T-helper 2 cell treated with Interferon-gamma antibody and Interleukin-4, amounts not matched to agents 100 ng/mL and 5 ng/mL, for 36 hours (primary cell): ENCODE measurements at regions not wholly inside any gene's neighbourhood (a gene's known extent, or its start where the extent isn't known, plus 50 kb on each side); places are given as distances from the start of the nearest gene placed in this dataset.

Source experiments
- intact Hi-C: fragments of 100-400 bp; cut with micrococcal nuclease; formaldehyde crosslinking; loops from one replicate; pipeline ENCODE4 v1.15.1; 2023

DNA sequence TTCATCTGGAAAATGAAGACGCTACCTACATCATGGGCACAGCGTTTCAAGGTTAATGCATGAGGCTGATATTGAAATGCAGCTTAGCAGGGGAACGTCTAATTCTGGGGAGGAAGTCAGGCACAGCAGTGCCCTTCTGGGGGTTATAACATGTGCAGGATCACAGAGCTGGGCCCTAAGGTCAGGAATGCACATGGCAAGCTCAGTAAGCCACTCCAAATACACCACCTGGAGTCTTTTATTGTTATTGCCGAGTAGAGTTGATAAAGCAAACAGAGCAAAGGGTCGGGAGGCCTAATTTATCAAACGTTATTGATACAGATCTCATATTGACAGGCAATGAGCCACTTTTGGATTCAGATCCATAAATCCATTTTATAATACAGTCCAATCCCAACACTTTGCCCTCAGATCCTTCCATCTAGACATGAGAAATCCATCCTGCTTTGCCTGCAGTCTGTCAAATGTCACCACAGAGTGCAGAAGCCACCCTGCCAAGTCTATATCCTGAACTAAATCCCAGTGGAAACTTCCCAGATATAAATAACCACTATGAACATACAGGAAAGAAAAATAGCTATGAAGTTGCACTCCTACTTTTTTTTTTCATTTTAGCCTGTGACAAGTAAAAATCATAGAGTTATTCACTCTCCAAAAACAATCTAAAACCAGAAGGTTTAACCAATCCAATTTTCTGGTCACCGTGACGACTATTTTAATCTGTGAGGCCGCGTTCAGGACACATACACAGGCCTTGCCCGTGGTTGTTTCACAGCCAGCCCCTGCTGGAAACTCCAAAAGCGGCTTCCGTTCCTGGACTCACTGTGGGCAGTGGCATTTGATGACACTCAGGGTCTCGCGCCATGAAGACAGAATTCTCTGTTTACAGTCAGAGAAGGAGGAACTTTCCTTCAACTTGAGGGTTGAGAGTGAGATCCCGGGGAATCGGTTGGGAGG, 335.4 kb downstream of the DHX15 start:
- intact Hi-C loops, result no loop called here

DNA sequence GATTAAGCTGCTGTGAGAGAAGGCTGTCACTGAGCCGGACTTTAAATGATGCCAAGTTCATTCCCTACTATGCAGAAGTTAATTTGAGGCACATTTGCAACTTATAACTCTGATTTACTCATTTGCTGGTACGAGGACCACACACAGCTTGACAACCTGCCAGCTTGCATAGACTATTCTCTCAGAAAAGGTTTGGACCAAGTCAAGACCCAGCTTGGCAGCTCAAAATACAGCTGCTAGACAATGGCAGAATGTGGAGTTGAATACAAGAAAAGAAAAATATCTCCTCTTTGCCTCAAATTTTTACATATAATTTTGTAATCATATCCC, 338.9 kb downstream of the DHX15 start:
- intact Hi-C loops, result no loop called here

DNA sequence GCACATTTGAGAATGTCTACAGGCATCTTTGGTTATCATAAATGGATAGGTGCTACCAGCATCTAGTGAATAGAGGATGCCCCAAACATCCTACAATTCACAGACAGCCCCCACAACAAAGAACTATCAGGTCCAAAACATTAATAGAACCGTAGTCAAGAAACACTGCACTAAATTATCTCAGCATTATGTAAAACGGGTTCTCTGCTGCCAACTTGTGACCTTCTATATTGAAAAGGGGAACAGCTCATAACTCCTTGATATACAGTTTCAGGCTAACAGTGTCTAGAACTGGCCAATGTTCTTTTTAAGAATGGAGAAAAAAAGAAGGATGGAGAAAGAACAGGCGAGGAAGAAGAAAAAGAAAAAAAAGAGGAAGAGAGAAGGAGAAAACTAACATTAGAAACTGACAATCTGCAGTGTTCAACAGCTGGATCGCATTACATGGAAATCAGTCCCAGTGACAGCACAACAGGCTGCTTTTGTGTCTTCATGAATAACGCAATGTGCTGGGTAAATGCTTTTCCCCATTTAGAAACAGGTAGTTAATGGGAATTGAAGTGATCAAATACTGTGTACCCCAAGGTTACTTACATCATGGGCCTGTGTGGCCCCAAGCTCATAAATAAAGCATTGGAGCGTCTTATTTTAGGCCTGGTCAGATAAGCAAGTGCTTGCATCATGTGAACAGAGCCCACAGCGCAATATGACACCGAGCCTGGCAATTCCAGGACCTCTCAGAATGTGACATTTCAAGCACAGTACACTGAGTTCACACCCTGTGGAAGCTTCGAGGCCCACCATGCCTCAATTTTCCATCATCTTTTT, 339.5 kb downstream of the DHX15 start:
- intact Hi-C loops, result no loop called here

DNA sequence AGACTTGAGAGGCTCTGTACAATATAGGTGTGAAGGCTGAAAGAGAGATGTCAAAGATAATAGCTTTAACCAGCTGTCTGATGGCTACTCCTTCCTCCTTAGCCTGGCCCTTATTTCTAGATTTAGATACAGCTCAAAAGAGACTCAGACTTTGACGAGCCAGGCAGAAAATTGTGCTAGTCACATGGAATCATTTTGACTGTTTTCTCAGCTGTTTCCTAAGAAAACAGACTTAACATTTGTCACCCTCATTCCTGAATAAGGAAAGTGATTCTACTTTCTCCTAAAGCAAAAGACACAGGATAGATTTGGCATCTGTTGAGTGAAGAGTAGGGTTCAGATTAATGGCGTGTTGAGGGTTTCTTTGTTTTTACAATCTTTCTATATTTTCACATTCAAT, 340.7 kb downstream of the DHX15 start:
- intact Hi-C loops, result no loop called here

DNA sequence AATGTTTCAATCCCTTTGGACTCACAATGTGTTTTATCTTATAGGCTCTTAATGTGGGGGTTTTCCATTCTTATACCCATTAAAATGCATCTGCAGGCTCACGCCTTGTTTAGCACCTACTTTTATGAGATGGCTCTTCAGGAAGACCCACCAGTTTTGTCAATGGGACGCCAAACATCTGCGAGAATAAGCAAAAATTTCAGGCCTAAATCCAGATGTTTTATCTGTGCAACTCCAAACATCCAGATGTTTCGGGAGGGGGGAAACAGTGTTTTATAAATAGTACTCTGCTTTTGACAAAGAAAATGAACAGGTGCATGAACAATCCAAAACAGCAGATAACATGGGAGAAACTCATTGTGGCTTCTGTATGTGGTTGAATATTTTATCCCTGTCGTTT, 342.8 kb downstream of the DHX15 start:
- intact Hi-C loops, result no loop called here

DNA sequence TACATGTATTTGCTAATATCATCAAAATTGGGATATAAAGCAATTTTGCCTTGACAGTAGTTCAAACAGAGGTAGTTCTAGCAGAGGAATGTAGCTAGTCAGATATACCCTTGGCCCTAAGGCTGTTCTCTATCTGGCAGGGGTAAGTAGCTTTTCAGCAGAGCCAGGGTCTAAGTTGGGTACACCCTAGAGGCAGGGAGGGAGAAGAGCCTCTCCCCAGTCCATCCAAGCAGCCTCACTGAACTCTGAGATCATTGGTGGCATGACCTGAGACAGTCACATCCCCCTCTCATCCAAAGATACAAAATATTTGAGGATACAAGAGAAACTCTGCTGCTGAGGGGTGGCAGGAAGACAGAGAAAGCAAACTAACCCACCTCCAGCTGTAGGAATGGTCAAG, 343.7 kb downstream of the DHX15 start:
- intact Hi-C loops, result no loop called here

DNA sequence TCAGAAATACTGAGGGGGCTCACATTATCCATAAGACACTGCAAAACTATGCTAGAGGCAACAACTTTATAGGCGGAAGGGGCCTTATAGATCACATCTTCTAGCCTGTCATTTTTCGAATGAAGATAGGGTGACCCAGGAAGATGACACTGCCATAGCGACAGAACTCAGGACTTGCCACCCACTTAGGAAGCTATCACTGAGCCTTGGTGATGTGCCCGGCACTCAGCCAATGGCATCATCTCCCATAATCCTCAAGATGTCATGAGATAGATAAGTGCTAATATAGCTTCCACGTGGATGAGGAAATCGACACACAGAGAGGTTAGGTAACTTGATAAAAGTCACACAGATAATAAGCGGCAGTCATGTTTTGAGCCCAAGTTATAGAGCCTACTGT, 346.6 kb downstream of the DHX15 start:
- intact Hi-C loops, result no loop called here

DNA sequence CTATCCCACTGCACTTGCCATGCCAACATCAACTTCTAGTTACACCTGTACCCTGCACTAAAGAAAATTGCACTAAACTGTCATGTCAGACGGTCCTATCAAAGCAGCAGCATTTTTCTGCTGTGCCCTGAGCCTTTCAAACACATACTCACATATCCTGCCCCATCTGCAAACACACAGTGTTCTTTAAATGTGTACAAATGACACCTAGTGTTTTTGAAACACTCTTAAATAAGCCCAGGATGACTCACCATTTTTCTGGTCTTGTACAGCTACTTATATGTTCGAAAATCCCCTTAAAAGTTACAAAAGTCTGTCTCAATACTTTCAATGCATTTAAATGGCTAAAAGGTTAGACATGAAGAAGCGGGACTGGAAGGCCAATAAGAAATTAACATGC, 346.7 kb upstream of the PPARGC1A start:
- intact Hi-C loops, result no loop called here

DNA sequence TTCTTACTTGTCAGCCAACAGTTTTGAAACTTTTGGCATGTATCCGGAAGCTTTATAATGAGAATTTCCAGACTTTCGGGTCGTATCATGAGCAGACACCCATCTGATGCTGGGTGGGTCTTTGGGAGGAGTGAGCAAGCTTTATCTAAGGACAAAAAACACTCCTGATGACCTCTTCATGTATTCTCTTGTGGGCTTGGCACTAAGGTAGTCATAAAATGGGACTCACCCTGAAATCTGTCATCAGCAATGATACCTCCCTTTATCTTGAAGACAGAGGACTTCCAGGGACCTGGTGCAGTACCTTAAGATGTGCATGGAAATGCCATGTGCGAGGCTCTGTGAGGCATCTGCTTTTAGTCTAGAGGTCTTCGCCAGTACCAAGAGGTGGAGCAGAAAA, 346.3 kb upstream of the PPARGC1A start:
- intact Hi-C loops, result no loop called here

DNA sequence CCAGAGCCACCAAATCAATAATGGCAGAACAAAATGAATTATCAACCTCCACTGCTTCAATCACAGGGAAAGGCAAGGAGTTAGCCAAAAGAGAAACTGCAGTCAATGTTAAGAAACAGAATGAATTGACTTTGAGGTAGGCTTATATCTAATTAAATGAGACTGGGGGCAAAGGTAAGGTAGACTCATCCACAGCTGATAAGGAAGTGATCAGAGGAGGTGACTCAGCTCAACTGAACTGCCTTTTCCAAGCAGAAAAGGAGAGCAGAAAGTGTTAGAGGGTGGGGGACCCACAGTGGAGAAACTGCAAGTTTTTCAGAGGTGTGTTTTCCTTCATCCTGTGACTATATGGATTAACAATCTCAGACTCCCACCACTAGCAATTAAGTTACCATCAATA, 345.8 kb upstream of the PPARGC1A start:
- intact Hi-C loops, result no loop called here

DNA sequence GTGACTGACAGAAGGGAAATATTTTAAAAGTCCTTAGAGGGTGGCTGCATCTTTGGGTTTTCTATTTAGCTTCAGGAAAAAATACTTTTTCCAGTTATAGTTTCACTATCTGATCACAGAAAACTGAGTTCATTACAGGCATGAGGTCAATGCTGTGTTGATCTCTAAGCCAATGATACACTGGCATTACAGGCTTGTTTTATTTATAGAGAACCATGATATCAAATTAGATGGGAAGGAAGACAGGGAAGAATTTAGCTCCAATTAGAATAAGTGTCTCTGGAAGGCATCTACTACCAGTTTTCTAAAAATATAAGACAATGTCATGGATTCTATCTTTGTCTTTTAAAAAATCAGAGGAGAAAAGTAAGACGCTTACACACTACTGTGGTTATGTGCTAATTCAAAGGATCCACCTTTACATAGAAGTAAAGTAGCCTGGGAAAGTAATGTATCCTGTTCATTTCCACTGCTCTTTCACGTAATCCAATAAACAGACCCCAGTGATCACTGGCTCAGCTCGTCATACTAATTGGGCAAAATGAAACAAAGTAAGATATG, 344.5 kb upstream of the PPARGC1A start:
- intact Hi-C loops, result no loop called here

DNA sequence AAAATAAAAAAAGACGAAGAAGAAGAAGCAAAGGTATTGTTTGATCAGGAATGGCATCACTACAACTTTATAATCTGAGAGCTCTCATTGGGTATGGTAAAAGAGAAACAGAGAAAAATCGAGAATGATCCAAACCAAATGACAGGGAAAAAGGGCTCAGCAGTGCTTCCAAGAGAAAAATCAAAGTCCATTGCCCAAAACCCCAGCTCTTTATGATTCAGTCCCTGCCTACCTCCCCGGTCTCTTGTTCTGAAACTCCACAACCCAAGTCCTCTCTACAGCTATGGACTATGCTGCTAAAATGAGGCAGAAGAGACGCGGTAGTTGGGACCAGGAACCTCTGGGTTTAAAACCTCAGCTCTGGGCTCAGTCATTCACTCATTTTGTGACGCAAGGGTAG, 341.1 kb upstream of the PPARGC1A start:
- intact Hi-C loops, result no loop called here

DNA sequence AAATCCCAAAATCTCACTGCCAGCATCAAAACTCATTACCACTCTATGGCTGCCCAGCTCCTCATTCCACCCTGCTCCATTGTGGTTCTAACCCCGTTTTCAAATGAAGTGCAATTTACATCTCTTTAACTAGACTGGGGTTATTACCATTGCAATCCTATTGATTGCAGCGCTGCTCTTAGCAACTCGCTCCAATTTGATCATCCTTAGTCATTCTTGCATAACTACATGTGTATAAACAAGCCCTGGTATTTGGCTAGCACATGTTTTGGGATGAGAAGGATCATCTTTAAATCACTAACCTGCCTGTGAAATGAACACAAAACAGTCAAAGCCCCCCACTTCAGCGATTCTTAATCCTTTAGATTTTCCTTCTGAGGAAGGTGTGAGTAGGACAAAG, 340.1 kb upstream of the PPARGC1A start:
- intact Hi-C loops, result no loop called here

DNA sequence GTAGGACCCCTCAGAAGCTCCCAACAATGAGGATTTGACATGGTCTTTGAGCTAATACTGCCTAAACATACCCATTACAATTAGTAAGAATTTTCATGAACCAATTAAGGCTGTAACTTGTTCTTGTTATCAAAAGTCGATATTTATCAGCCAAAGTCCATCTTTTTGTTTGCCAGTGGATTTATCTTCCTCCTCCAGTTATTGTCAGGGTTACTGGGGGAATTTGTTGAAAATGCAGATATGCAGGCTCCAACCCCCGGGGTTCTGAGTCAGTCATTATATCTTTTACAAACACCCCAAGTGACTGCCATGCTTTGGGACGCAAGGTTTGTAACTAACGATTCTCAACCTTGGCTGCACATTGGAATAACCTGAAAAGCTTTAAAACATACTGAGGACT, 338.8 kb upstream of the PPARGC1A start:
- intact Hi-C loops, result no loop called here

DNA sequence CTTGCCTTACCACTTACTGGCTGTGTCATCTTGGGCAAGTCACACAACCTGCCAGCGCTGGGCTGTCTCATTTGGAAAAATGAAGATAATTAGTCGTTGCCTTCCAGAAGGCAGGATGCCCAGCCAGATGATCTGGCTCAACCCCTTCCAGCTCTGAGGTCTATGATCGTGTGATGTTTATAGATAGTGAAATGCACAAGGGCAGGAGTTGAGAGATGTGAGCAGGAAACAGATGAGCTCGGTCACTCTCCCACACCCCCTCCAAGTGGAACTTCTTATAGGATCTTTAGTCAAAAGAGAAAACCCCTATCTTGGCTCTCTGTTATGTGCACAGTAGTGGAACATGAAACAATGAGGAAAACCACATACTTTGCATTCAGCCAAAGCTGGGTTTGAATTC, 336.8 kb upstream of the PPARGC1A start:
- intact Hi-C loops, result no loop called here

DNA sequence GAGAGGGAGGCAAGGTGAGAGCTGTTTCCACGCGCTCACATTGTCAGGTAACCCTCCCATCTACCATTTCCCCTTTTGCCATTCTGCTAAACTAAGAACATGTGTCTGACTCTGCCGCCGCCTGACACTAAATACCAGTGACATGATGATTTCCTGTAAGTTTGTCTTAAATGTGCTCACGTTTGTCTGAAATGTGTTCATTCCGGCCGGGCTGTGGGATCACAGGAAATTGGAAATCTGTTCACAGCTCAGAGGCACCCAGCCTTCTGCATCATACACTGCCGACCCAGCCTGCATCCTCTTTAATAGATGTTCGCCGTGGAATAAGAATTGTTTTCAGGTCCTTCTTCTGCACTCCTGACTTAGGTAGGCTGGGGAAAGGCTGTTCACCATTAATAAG, 336.2 kb upstream of the PPARGC1A start:
- intact Hi-C loops, result no loop called here

DNA sequence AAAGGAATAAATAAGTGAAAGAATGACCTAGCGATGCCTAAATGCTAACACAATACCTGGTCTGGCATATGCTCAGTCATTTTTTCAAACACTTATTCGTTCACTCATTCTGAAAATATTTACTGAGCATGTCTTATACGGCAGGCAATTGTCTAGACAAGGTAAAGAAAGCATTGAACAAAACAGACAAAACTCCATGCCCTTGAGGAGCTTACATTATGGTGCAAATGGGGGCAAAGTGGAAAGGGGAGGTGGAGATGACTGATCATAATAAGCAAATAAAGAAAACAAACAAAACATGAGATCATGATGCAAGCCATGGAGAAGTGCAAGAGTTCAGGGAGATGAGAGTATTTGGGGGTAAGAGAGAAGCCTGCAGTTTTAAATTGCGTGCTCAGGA, 334.6 kb upstream of the PPARGC1A start:
- intact Hi-C loops, result no loop called here

DNA sequence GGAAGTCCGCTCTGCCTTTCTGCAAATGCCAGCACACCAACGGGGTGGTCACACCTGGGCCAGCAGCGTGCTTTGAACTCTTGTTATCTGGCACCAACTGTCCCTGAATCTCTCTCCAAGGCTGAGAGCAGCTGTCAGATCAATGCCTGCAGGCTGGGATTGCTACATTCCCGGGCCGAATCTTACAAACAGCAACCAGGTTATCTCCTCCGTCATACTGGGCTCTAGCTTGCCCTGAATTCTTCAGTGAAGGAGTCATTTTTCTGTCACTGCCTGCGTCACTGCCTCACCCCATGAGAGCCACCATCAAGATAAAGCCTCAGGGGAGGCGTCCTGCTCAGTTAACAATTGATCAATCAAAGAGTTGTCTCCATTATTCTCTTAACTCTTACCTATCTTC, 329.4 kb upstream of the PPARGC1A start:
- intact Hi-C loops, result no loop called here

DNA sequence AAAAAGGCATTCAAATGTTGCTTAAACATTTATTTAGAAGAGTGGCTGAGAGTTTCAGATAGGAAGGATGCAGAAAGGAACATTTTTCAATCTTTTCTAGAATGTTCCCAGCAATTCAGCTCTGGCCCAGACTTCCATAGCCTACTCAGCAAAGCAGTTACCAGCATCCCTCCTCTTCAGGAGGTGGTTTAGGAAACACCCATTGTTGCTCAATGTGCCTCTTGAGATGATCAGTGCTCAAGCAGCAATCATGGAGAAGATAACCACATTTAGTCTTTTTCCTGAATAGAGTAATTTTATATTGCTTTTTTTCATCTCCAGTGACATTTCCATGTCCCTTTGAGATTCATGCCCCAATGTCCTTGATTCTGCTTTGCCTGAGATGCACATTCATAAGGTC, 328.7 kb upstream of the PPARGC1A start:
- intact Hi-C loops, result no loop called here

DNA sequence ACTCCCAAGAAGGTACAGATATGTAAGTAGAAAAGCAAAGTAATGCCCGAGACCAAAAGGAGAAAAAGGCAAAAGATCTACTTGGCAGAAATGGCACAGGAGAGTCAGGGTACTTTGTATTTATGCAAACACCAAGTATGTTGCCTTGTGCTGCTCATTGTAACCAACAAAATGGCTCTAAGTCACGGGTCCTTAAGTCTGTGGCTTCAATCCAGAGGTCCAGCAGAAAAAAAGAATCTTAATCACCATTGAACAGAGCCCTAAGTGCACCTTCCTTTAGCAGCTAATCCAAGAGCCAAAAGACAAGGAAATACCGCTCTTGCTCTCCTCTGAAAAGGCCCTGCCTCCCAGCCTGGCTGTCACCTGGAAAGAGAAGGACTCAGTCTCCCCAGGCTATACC, 324.9 kb upstream of the PPARGC1A start:
- intact Hi-C loops, result no loop called here

DNA sequence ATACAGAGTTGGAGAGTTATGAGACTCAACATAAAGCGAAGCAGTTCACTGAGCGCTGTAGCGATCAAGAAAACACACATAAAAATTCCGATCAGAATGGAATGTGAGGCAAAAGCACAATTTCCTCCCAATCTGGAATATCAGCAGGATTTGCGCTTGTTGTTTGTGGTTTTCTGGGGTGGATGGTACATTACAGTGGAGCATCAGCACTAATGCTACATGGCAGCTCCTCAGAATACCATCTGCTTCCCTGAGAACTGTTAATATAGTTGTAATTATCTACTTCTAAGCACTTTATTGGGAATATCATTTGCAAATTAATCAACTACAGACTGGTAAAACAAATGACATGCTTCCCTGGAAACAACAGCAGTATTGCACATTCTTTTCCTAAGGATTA, 324.1 kb upstream of the PPARGC1A start:
- intact Hi-C loops, result no loop called here

DNA sequence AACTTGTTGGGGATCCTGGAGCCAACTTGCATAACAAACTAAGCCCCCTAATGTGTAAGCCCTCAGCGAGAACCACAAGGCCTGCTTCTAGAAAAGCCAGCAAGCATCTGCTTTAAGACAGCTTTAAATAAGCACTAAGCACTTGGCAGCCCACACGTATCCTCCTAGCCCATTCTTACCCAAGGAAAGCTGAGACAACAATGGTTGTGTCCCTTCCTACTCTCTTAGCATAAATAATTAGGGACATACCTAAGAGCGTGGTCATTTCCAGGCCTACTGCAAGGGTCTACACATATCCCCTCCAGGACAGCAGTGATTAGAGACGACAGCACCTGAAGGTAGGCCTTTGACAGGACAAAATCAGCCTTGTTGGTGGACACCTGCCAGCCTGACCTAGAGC, 322.8 kb upstream of the PPARGC1A start:
- intact Hi-C loops, result no loop called here
